ENCODE measurements at regions not wholly inside any gene's neighbourhood (a gene's known extent, or its start where the extent isn't known, plus 50 kb on each side); places are given as distances from the start of the nearest gene placed in this dataset.
"Not testable (repeated sequence)": the region's sequence is repeated elsewhere in the genome, so short reads cannot be mapped to it uniquely, and the experiment has no call there.

DNA sequence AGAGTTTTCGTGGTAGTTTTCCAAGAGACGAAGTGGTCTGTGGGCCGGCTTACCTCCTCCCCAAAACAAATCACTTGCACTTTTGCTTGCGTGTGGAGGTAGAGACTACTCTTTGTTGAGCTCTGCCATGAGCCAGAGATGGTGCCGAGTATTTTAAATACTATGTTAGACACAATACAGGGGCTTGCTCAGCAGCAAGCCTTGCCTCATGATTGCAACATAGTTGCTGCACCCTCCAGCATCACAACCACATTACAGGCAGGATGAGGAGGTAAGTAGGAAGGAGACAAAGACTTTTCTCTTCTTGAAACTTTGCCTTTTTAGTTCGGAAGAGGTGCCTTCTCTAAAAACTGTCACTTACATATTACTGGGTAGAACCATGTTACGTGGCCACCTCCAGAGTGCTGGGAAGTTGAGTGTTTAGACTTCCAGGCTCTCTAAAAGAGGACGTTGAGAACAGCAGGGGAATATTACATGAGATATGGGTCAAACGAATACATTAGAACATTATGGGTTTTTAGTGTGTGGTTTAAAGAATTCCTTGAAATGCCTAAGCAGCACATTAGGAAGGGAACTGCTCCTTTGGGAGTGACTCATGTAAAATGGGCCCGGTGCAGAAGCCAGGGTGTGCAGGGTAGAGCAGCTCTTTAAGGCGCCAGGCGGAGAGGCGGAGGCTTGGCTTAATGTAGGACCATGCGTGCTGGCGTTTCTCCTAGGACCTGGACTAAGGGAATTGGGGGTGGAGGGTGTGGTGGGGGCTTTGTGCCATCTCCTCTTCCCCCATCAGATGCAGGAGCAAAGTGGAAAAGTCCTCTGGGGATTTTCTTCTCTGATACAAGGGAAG lies 110.6 kb upstream of the PRMT8 start:
- H3K27ac ChIP-seq, result no peak overlapping the region
- TF ChIP-seq, protein P1, sequence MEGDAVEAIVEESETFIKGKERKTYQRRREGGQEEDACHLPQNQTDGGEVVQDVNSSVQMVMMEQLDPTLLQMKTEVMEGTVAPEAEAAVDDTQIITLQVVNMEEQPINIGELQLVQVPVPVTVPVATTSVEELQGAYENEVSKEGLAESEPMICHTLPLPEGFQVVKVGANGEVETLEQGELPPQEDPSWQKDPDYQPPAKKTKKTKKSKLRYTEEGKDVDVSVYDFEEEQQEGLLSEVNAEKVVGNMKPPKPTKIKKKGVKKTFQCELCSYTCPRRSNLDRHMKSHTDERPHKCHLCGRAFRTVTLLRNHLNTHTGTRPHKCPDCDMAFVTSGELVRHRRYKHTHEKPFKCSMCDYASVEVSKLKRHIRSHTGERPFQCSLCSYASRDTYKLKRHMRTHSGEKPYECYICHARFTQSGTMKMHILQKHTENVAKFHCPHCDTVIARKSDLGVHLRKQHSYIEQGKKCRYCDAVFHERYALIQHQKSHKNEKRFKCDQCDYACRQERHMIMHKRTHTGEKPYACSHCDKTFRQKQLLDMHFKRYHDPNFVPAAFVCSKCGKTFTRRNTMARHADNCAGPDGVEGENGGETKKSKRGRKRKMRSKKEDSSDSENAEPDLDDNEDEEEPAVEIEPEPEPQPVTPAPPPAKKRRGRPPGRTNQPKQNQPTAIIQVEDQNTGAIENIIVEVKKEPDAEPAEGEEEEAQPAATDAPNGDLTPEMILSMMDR (IDR thresholded peaks at IDR 0.05), result no peak
- TF ChIP-seq ZFX (IDR thresholded peaks at IDR 0.05; ENCODE audit: borderline replicate concordance), result no peak

GRCh38 chr12:3381059-3382047 lies 109.7 kb upstream of the PRMT8 start:
- TF ChIP-seq, protein P1 (IDR thresholded peaks at IDR 0.05), result no peak
- TF ChIP-seq ZFX (IDR thresholded peaks at IDR 0.05; ENCODE audit: borderline replicate concordance), result no peak
- H3K27ac ChIP-seq, result no peak overlapping the region

- no peak overlapping the region for H3K27ac ChIP-seq
- TF ChIP-seq, protein P1 (IDR thresholded peaks at IDR 0.05), result no peak
- TF ChIP-seq ZFX (IDR thresholded peaks at IDR 0.05; ENCODE audit: borderline replicate concordance), result no peak
These were observed 101.0 kb upstream of the PRMT8 start for GRCh38 chr12:3389986-3390385.

DNA sequence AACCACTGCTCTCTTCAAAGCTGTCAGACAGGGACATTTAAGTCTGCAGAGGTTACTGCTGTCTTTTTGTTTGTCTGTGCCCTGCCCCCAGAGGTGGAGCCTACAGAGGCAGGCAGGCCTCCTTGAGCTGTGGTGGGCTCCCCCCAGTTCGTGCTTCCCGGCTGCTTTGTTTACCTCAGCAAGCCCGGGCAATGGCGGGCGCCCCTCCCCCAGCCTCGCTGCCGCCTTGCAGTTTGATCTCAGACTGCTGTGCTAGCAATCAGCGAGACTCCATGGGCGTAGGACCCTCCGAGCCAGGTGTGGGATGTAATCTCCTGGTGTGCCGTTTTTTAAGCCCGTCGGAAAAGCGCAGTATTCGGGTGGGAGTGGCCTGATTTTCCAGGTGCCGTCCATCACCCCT lies 93.4 kb upstream of the PRMT8 start:
- H3K27ac ChIP-seq, result not testable (repeated sequence)

GRCh38 chr12:3398196-3398789 lies 92.7 kb upstream of the PRMT8 start:
- no peak overlapping the region for H3K27ac ChIP-seq
- TF ChIP-seq ZFX (IDR thresholded peaks at IDR 0.05; ENCODE audit: borderline replicate concordance), result no peak

GRCh38 chr12:3405821-3406220 lies 85.2 kb upstream of the PRMT8 start:
- TF ChIP-seq, protein P1 (IDR thresholded peaks at IDR 0.05), result no peak
- TF ChIP-seq ZFX (IDR thresholded peaks at IDR 0.05; ENCODE audit: borderline replicate concordance), result no peak
- H3K27ac ChIP-seq, result no peak overlapping the region

DNA sequence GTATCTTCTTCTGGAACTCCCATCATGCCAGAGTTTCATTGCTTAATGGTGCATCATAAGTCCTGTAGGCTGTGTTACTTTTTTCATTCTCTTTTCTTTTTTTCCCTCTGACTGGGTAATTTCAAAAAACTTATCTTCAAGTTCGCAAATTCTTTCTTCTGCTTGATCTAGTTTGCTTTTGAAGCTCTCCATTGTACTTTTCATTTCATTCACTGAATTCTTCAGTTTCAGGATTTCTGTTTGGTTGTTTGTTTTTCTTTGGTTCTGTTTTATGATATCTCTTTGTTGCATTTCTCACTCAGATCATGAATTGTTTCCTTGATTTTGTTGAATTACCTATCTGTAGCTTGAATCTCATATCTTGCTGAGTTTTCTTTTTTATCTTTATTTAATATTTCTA lies 83.3 kb upstream of the PRMT8 start:
- TF ChIP-seq ZFX (IDR thresholded peaks at IDR 0.05; ENCODE audit: borderline replicate concordance), result no peak
- TF ChIP-seq, protein P1 (IDR thresholded peaks at IDR 0.05), result no peak
- no peak overlapping the region for H3K27ac ChIP-seq

Data from 22Rv1 (cell line).